Fibroblast of lung (primary cell): ENCODE measurements at regions not wholly inside any gene's neighbourhood (a gene's known extent, or its start where the extent isn't known, plus 50 kb on each side); places are given as distances from the start of the nearest gene placed in this dataset.

Experiments used
- DNase-seq, 2 donors: peaks; one replicate each; pipeline versions ENCODE4 v3.0.0 to v3.0.0-alpha.2; 2010; ENCODE audit warnings: low read depth in 2 of 2
- H2AFZ ChIP-seq: 2 replicates; pipeline ENCODE4 v1.5.1; 2012; ENCODE audit warnings: low read length, control low read depth, inconsistent platforms
- H3K27ac ChIP-seq: 2 replicates; pipeline ENCODE4 v1.5.1; 2011; ENCODE audit warnings: low read length, control low read depth; ENCODE audit not compliant: insufficient read depth
- H3K27me3 ChIP-seq: 2 replicates; pipeline ENCODE4 v1.5.1; 2011; ENCODE audit warnings: mild to moderate bottlenecking, low read length; ENCODE audit not compliant: control insufficient read depth, insufficient read depth
- H3K36me3 ChIP-seq: 2 replicates; pipeline ENCODE4 v1.5.1; 2011; ENCODE audit warnings: low read length; ENCODE audit not compliant: control insufficient read depth, insufficient read depth
- H3K4me1 ChIP-seq: 2 replicates; pipeline ENCODE4 v1.5.1; 2011; ENCODE audit warnings: low read length; ENCODE audit not compliant: control insufficient read depth, insufficient read depth; ENCODE audit errors: extremely low read depth
- H3K4me2 ChIP-seq: 2 replicates; pipeline ENCODE4 v1.5.1; 2011; ENCODE audit warnings: low read length, control low read depth; ENCODE audit not compliant: insufficient read depth; ENCODE audit errors: extremely low read depth
- H3K4me3 ChIP-seq, 4 experiments: fragments of 200-600 bp in 1 of 4; sonication (generic) in 1 of 4; replicated peaks in 1 of 4; 2 replicates each; pipeline ENCODE4 v1.5.1; 2011 to 2016; ENCODE audit warnings: low read length in 4 of 4, low read depth in 3 of 4, mild to moderate bottlenecking in 3 of 4, control low read depth in 2 of 4, inconsistent platforms in 1 of 4, mixed read lengths in 1 of 4; ENCODE audit not compliant: insufficient read depth in 1 of 4; ENCODE audit errors: control extremely low read depth in 1 of 4
- H3K79me2 ChIP-seq: 2 replicates; pipeline ENCODE4 v1.5.1; 2012; ENCODE audit warnings: mild to moderate bottlenecking, low read length, inconsistent platforms; ENCODE audit not compliant: control insufficient read depth, insufficient read depth
- H3K9ac ChIP-seq: 2 replicates; pipeline ENCODE4 v1.5.1; 2011; ENCODE audit warnings: mild to moderate bottlenecking, low read length, control low read depth; ENCODE audit not compliant: insufficient read depth
- H3K9me3 ChIP-seq: 2 replicates; pipeline ENCODE4 v1.5.1; 2012; ENCODE audit warnings: low read depth, low read length; ENCODE audit not compliant: control insufficient read depth, insufficient read depth
- H4K20me1 ChIP-seq: 2 replicates; pipeline ENCODE4 v1.5.1; 2011; ENCODE audit warnings: low read length; ENCODE audit not compliant: control insufficient read depth, insufficient read depth; ENCODE audit errors: extremely low read depth
- CTCF ChIP-seq, 2 donors: IDR thresholded peaks in 1 of 2; conservative IDR thresholded peaks in 1 of 2; 1 replicate in 1 of 2; 2 replicates in 1 of 2; pipeline ENCODE4 v1.5.1; 2011 to 2012; ENCODE audit warnings: low read length in 2 of 2, control low read depth in 1 of 2, inconsistent platforms in 1 of 2, low read depth in 1 of 2, mild to moderate bottlenecking in 1 of 2
- EZH2 ChIP-seq: IDR thresholded peaks from 2 replicates; pipeline ENCODE4 v1.5.1; 2012; ENCODE audit warnings: low read length, control low read depth, mild to moderate bottlenecking; ENCODE audit errors: missing control alignments

- H3K4me3 ChIP-seq = no peak overlapping the region
- TF ChIP-seq CTCF (conservative IDR thresholded peaks at IDR 0.05 in 1 of 2, IDR thresholded peaks at IDR 0.05 in 1 of 2; ENCODE audit: low read depth in 1 of 2, low read length in 2 of 2) = no peak
- TF ChIP-seq EZH2 = no peak
- no peaks in the 10 kb centered on the region for H3K4me1 ChIP-seq
- DNase-seq = no peak
- H2AFZ ChIP-seq = no peak overlapping the region
- no peaks in the 10 kb centered on the region for H4K20me1 ChIP-seq
- H3K9me3 ChIP-seq = no peaks in the 10 kb centered on the region
- no peak overlapping the region for H3K27ac ChIP-seq
- no peaks in the 10 kb centered on the region for H3K27me3 ChIP-seq
- no peaks in the 10 kb centered on the region for H3K79me2 ChIP-seq
- H3K4me2 ChIP-seq = no peak overlapping the region
- no peak overlapping the region for H3K9ac ChIP-seq
- H3K36me3 ChIP-seq = no peaks in the 10 kb centered on the region
Observed at GRCh38 chr22:48906216-48906835, 921.3 kb downstream of the BRD1 start.

GRCh38 chr22:48905206-48905975 is 922.3 kb downstream of the BRD1 start:
- no peaks in the 10 kb centered on the region for H3K4me1 ChIP-seq
- H3K27ac ChIP-seq = no peak overlapping the region
- no peaks in the 10 kb centered on the region for H3K36me3 ChIP-seq
- no peak overlapping the region for H3K4me3 ChIP-seq
- TF ChIP-seq CTCF (conservative IDR thresholded peaks at IDR 0.05 in 1 of 2, IDR thresholded peaks at IDR 0.05 in 1 of 2; ENCODE audit: low read depth in 1 of 2, low read length in 2 of 2) = no peak
- H3K4me2 ChIP-seq = no peak overlapping the region
- H3K9me3 ChIP-seq = no peaks in the 10 kb centered on the region
- H3K79me2 ChIP-seq = no peaks in the 10 kb centered on the region
- H3K9ac ChIP-seq = no peak overlapping the region
- no peak overlapping the region for H2AFZ ChIP-seq
- no peaks in the 10 kb centered on the region for H3K27me3 ChIP-seq
- no peak for DNase-seq
- no peaks in the 10 kb centered on the region for H4K20me1 ChIP-seq

- no peak overlapping the region for H3K4me2 ChIP-seq
- TF ChIP-seq CTCF (conservative IDR thresholded peaks at IDR 0.05 in 1 of 2, IDR thresholded peaks at IDR 0.05 in 1 of 2; ENCODE audit: low read depth in 1 of 2, low read length in 2 of 2) (no peak), EZH2 (no peak)
- no peak for DNase-seq
- no peaks in the 10 kb centered on the region for H4K20me1 ChIP-seq
- H3K27ac ChIP-seq = no peak overlapping the region
- H3K79me2 ChIP-seq = no peaks in the 10 kb centered on the region
- no peaks in the 10 kb centered on the region for H3K4me1 ChIP-seq
- no peak overlapping the region for H3K4me3 ChIP-seq
- no peaks in the 10 kb centered on the region for H3K27me3 ChIP-seq
- H3K9ac ChIP-seq = no peak overlapping the region
- no peaks in the 10 kb centered on the region for H3K36me3 ChIP-seq
- H2AFZ ChIP-seq = no peak overlapping the region
- no peaks in the 10 kb centered on the region for H3K9me3 ChIP-seq
Observed at GRCh38 chr22:48902983-48903650, 924.6 kb downstream of the BRD1 start.
